ENCODE measurements at regions not wholly inside any gene's neighbourhood (a gene's known extent, or its start where the extent isn't known, plus 50 kb on each side); places are given as distances from the start of the nearest gene placed in this dataset.

- H3K27me3 ChIP-seq (ENCODE audit: control insufficient read depth in 2 of 2, insufficient read depth in 2 of 2, low read length in 2 of 2): no peaks in the 10 kb centered on the region
- Mint-ChIP-seq H3K4me3 (no peak overlapping the region), H3K4me1 (no peaks in the 10 kb centered on the region), H3K27ac (no peak overlapping the region), H3K9me3 (no peaks in the 10 kb centered on the region), H3K36me3 (no peaks in the 10 kb centered on the region), H3K27me3 (ENCODE audit: low read depth in 3 of 3) (no peaks in the 10 kb centered on the region)
- H4K20me1 ChIP-seq (ENCODE audit: insufficient read depth, low read length): no peaks in the 10 kb centered on the region
- WGBS (ENCODE audit: insufficient coverage): no CpG with 5 or more reads among the region's 2 CpGs
- H3K36me3 ChIP-seq (replicated peaks in 1 of 2; ENCODE audit: control insufficient read depth in 1 of 2, insufficient read depth in 2 of 2, low read length in 2 of 2): no peaks in the 10 kb centered on the region
- H3K79me2 ChIP-seq (ENCODE audit: insufficient read depth, low read length): no peaks in the 10 kb centered on the region
- H3K9me3 ChIP-seq (replicated peaks in 1 of 2; ENCODE audit: control insufficient read depth in 1 of 2, insufficient read depth in 1 of 2, low read length in 2 of 2): no peaks in the 10 kb centered on the region
- H3K4me3 ChIP-seq (replicated peaks in 1 of 3; ENCODE audit: low read depth in 2 of 3, low read length in 3 of 3): no peak overlapping the region
- H3K9ac ChIP-seq (ENCODE audit: insufficient read depth, low read length, poor library complexity, severe bottlenecking): no peak overlapping the region
- H3K4me1 ChIP-seq (ENCODE audit: control insufficient read depth in 1 of 2, insufficient read depth in 2 of 2, low read length in 2 of 2): no peaks in the 10 kb centered on the region
- H2AFZ ChIP-seq (ENCODE audit: insufficient read depth, low read depth, low read length, poor library complexity, severe bottlenecking): no peak overlapping the region
- H3K4me2 ChIP-seq (replicated peaks; ENCODE audit: extremely low read depth, low read length, poor library complexity, severe bottlenecking): no peak overlapping the region
- intact Hi-C loops (cut with micrococcal nuclease): no loop called here
- no peak for TF ChIP-seq CTCF (IDR thresholded peaks at IDR 0.05)
- DNase-seq: no peak
- no peak overlapping the region for H3K27ac ChIP-seq (ENCODE audit: low read depth in 1 of 2, low read length in 2 of 2)
Measured at GRCh38 chr2:228655331-228655730, 473.8 kb upstream of the SPHKAP start.

- TF ChIP-seq CTCF (IDR thresholded peaks at IDR 0.05): no peak
- Histone ChIP-seq H3K27ac (ENCODE audit: low read depth in 1 of 2, low read length in 2 of 2) (no peak overlapping the region), H3K4me1 (ENCODE audit: control insufficient read depth in 1 of 2, insufficient read depth in 2 of 2, low read length in 2 of 2) (no peaks in the 10 kb centered on the region), H2AFZ (ENCODE audit: insufficient read depth, low read depth, low read length, poor library complexity, severe bottlenecking) (no peak overlapping the region), H3K27me3 (ENCODE audit: control insufficient read depth in 2 of 2, insufficient read depth in 2 of 2, low read length in 2 of 2) (no peaks in the 10 kb centered on the region), H3K79me2 (ENCODE audit: insufficient read depth, low read length) (no peaks in the 10 kb centered on the region), H3K9me3 (replicated peaks in 1 of 2; ENCODE audit: control insufficient read depth in 1 of 2, insufficient read depth in 1 of 2, low read length in 2 of 2) (no peaks in the 10 kb centered on the region), H3K4me3 (replicated peaks in 1 of 3; ENCODE audit: low read depth in 2 of 3, low read length in 3 of 3) (no peak overlapping the region), H3K9ac (ENCODE audit: insufficient read depth, low read length, poor library complexity, severe bottlenecking) (no peak overlapping the region), H3K4me2 (replicated peaks; ENCODE audit: extremely low read depth, low read length, poor library complexity, severe bottlenecking) (no peak overlapping the region), H3K36me3 (replicated peaks in 1 of 2; ENCODE audit: control insufficient read depth in 1 of 2, insufficient read depth in 2 of 2, low read length in 2 of 2) (no peaks in the 10 kb centered on the region), H4K20me1 (ENCODE audit: insufficient read depth, low read length) (no peaks in the 10 kb centered on the region)
- intact Hi-C loops (cut with micrococcal nuclease): no loop called here
- Mint-ChIP-seq H3K4me3 (no peak overlapping the region), H3K4me1 (no peaks in the 10 kb centered on the region), H3K27ac (no peak overlapping the region), H3K36me3 (no peaks in the 10 kb centered on the region), H3K9me3 (no peaks in the 10 kb centered on the region), H3K27me3 (ENCODE audit: low read depth in 3 of 3) (no peaks in the 10 kb centered on the region)
- no peak for DNase-seq
- WGBS (ENCODE audit: insufficient coverage): no CpG with 5 or more reads among the region's 2 CpGs
Measured at GRCh38 chr2:228654707-228655106, 473.2 kb upstream of the SPHKAP start.

Measured in CD14-positive monocyte (primary cell).